Thymus (tissue), 11 donors: ENCODE measurements at regions not wholly inside any gene's neighbourhood (a gene's known extent, or its start where the extent isn't known, plus 50 kb on each side); places are given as distances from the start of the nearest gene placed in this dataset.

Source experiments
- DNase-seq, 9 donors: peaks; one replicate each; pipeline ENCODE4 v3.0.0-alpha.2; 2013; ENCODE audit warnings: low spot score in 9 of 9, low read depth in 6 of 9, missing footprints in 1 of 9
- H3K27ac ChIP-seq, 2 donors: one replicate each; pipeline ENCODE4 v1.5.1; 2013; ENCODE audit warnings: control low read depth in 1 of 2, low read depth in 1 of 2, low read length in 1 of 2, mild to moderate bottlenecking in 1 of 2, moderate library complexity in 1 of 2
- H3K27me3 ChIP-seq, 2 donors: one replicate each; pipeline ENCODE4 v1.5.1; 2013; ENCODE audit warnings: low read length in 1 of 2; ENCODE audit not compliant: control insufficient read depth in 2 of 2, insufficient read depth in 1 of 2
- H3K36me3 ChIP-seq, 2 donors: one replicate each; pipeline ENCODE4 v1.5.1; 2013; ENCODE audit warnings: low read length in 1 of 2, mild to moderate bottlenecking in 1 of 2, moderate library complexity in 1 of 2; ENCODE audit not compliant: control insufficient read depth in 2 of 2, insufficient read depth in 2 of 2
- H3K4me1 ChIP-seq, 2 donors: one replicate each; pipeline ENCODE4 v1.5.1; 2013; ENCODE audit warnings: low read length in 2 of 2; ENCODE audit not compliant: control insufficient read depth in 2 of 2, insufficient read depth in 2 of 2
- H3K4me3 ChIP-seq, 2 donors: one replicate each; pipeline ENCODE4 v1.5.1; 2013; ENCODE audit warnings: low read length in 2 of 2, control low read depth in 1 of 2, mild to moderate bottlenecking in 1 of 2
- H3K9me3 ChIP-seq, 2 donors: one replicate each; pipeline ENCODE4 v1.5.1; 2013; ENCODE audit warnings: low read length in 1 of 2, mild to moderate bottlenecking in 1 of 2; ENCODE audit not compliant: control insufficient read depth in 2 of 2, insufficient read depth in 1 of 2
- WGBS: extraction: QIAGEN DNeasy Blood & Tissue Kit; methylation state at CpG from one replicate; pipeline ENCODE4 v1.1.7; 2013; 5-methylcytosine and 5-hydroxymethylcytosine counted together
- donor health status: healthy.

- Histone ChIP-seq H3K4me1 (peaks cover 0 to 4% of the 10 kb centered on the region in 2 donors), H3K27ac (no peak overlapping the region), H3K9me3 (no peaks in the 10 kb centered on the region)
Measured at GRCh38 chr12:92002195-92002649, 143.4 kb downstream of the BTG1 start.

GRCh38 chr12:92000597-92000996 is 145.0 kb downstream of the BTG1 start:
- 84% methylated on average over 2 of the region's 2 CpGs for WGBS
- H3K4me3 ChIP-seq = no peak overlapping the region
- DNase-seq = no peak
- peaks cover 0 to 4% of the 10 kb centered on the region in 2 donors for H3K4me1 ChIP-seq
- no peaks in the 10 kb centered on the region for H3K27me3 ChIP-seq
- H3K36me3 ChIP-seq = no peaks in the 10 kb centered on the region
- H3K27ac ChIP-seq = no peak overlapping the region
- no peaks in the 10 kb centered on the region for H3K9me3 ChIP-seq

More at GRCh38 chr12:92002195-92002649, 143.4 kb downstream of the BTG1 start:
- WGBS = 98% methylated on average over 1 of the region's 1 CpG
- Histone ChIP-seq H3K4me3 (no peak overlapping the region), H3K36me3 (no peaks in the 10 kb centered on the region), H3K27me3 (no peaks in the 10 kb centered on the region)
- DNase-seq = no peak

GRCh38 chr12:91999823-92000222 is 145.8 kb downstream of the BTG1 start:
- no peak overlapping the region for H3K27ac ChIP-seq
- H3K27me3 ChIP-seq = no peaks in the 10 kb centered on the region
- H3K36me3 ChIP-seq = no peaks in the 10 kb centered on the region
- DNase-seq = no peak
- H3K4me1 ChIP-seq = peaks cover 0 to 4% of the 10 kb centered on the region in 2 donors
- H3K9me3 ChIP-seq = no peaks in the 10 kb centered on the region
- WGBS = 100% methylated on average over 1 of the region's 1 CpG
- no peak overlapping the region for H3K4me3 ChIP-seq

- H3K4me1 ChIP-seq = peaks cover 0 to 4% of the 10 kb centered on the region in 2 donors
- H3K9me3 ChIP-seq = no peaks in the 10 kb centered on the region
- WGBS = 99% methylated on average over 2 of the region's 2 CpGs
- H3K27ac ChIP-seq = no peak overlapping the region
- no peaks in the 10 kb centered on the region for H3K27me3 ChIP-seq
- H3K36me3 ChIP-seq = no peaks in the 10 kb centered on the region
- DNase-seq = no peak
- H3K4me3 ChIP-seq = no peak overlapping the region
Measured at GRCh38 chr12:91998316-91998715, 147.3 kb downstream of the BTG1 start.

- Histone ChIP-seq H3K27me3 (no peaks in the 10 kb centered on the region), H3K36me3 (no peaks in the 10 kb centered on the region), H3K27ac (no peak overlapping the region), H3K4me1 (peaks cover 0 to 5% of the 10 kb centered on the region in 2 donors), H3K9me3 (no peaks in the 10 kb centered on the region), H3K4me3 (no peak overlapping the region)
- WGBS = 96% methylated on average over 5 of the region's 5 CpGs
- DNase-seq = no peak
Measured at GRCh38 chr12:91994208-91994797, 151.3 kb downstream of the BTG1 start.

GRCh38 chr12:91993287-91994017 is 152.2 kb downstream of the BTG1 start:
- Histone ChIP-seq H3K36me3 (no peaks in the 10 kb centered on the region), H3K27me3 (no peaks in the 10 kb centered on the region), H3K9me3 (no peaks in the 10 kb centered on the region), H3K27ac (no peak overlapping the region), H3K4me3 (no peak overlapping the region), H3K4me1 (peaks cover 0 to 5% of the 10 kb centered on the region in 2 donors)
- WGBS = 98% methylated on average over 6 of the region's 6 CpGs
- no peak for DNase-seq

GRCh38 chr12:91991399-91992187 is 154.1 kb downstream of the BTG1 start:
- Histone ChIP-seq H3K27ac (no peak overlapping the region), H3K27me3 (no peaks in the 10 kb centered on the region), H3K4me3 (no peak overlapping the region), H3K36me3 (no peaks in the 10 kb centered on the region), H3K4me1 (peaks cover 2 to 5% of the 10 kb centered on the region in 2 donors), H3K9me3 (no peaks in the 10 kb centered on the region)
- 0% methylated on average over 1 of the region's 1 CpG for WGBS
- DNase-seq = peak in 6 of 9 donors; percentile 28 to 76 (median 33)

GRCh38 chr12:91990525-91990924 is 155.1 kb downstream of the BTG1 start:
- Histone ChIP-seq H3K4me3 (no peak overlapping the region), H3K27ac (no peak overlapping the region), H3K9me3 (no peaks in the 10 kb centered on the region), H3K36me3 (no peaks in the 10 kb centered on the region), H3K4me1 (peaks cover 5 to 8% of the 10 kb centered on the region in 2 donors), H3K27me3 (no peaks in the 10 kb centered on the region)
- 97% methylated on average over 2 of the region's 2 CpGs for WGBS
- DNase-seq = no peak

GRCh38 chr12:91989143-91989542 is 156.5 kb downstream of the BTG1 start:
- no peak overlapping the region for H3K27ac ChIP-seq
- H3K4me1 ChIP-seq = peaks cover 5 to 8% of the 10 kb centered on the region in 2 donors
- no peaks in the 10 kb centered on the region for H3K9me3 ChIP-seq
- no peaks in the 10 kb centered on the region for H3K36me3 ChIP-seq
- H3K27me3 ChIP-seq = no peaks in the 10 kb centered on the region
- no peak for DNase-seq
- WGBS = 100% methylated on average over 1 of the region's 1 CpG
- no peak overlapping the region for H3K4me3 ChIP-seq
